ENCODE measurements at regions not wholly inside any gene's neighbourhood (a gene's known extent, or its start where the extent isn't known, plus 50 kb on each side); places are given as distances from the start of the nearest gene placed in this dataset.
"Not testable (repeated sequence)": the region's sequence is repeated elsewhere in the genome, so short reads cannot be mapped to it uniquely, and the experiment has no call there.

DNA sequence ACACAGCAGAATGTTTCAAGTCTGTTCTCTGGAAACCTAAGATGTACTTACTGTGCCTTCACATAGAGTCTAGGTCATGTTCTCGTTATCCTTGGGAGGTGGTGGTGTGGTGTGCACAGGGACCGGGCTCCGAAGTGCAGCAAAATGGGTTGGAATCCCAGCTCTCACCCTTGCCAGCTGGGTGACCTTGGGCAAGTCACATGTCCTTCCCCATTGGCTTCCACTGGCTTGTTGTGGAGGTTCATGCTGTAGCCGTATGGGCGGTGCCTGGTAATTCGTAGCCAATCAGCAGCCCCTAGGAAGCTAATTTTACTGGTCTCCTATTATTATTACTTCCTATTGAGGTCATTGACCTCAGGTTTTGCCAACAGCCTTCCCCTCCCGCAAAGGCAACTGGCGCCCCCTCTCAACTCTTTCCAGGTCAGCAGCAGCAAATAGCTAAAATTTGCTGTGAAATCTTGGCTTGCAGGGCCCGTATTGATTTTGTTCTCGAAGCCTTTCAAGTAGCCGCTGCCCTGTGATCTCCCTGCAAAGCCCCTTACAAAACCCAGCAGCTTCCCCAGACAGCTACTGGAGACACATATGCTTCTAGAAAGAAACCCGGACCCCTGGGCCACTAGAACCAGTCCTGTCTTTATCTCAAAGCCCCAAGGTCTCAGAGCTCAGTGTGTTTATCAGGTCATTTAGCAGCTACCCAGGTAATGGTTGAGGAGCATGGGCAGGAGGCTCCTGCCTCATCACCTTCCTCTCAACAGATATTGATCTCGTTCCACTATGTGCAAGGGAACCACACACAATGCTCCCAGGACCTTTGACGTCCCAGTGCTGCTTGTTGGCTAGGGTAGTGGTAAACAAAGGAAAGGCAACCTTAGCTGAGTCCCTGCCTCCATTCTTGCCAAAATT is 66.5 kb upstream of the SLC1A4 start:
- intact Hi-C loops (cut with DNase I): no loop called here
- WGBS: 88% methylated on average over 14 of the region's 14 CpGs
- DNase-seq (ENCODE audit: low spot score): no peak
- Histone ChIP-seq H3K4me1 (replicated peaks) (no peaks in the 10 kb centered on the region), H3K27ac (no peak overlapping the region), H3K4me3 (no peak overlapping the region), H3K27me3 (replicated peaks; ENCODE audit: insufficient read depth) (no peaks in the 10 kb centered on the region), H3K9me3 (no peaks in the 10 kb centered on the region), H3K36me3 (no peaks in the 10 kb centered on the region)
- TF ChIP-seq POLR2AphosphoS5 (IDR thresholded peaks at IDR 0.05) (no peak), POLR2A (IDR thresholded peaks at IDR 0.05) (no peak)
- TF ChIP-seq, protein P1, sequence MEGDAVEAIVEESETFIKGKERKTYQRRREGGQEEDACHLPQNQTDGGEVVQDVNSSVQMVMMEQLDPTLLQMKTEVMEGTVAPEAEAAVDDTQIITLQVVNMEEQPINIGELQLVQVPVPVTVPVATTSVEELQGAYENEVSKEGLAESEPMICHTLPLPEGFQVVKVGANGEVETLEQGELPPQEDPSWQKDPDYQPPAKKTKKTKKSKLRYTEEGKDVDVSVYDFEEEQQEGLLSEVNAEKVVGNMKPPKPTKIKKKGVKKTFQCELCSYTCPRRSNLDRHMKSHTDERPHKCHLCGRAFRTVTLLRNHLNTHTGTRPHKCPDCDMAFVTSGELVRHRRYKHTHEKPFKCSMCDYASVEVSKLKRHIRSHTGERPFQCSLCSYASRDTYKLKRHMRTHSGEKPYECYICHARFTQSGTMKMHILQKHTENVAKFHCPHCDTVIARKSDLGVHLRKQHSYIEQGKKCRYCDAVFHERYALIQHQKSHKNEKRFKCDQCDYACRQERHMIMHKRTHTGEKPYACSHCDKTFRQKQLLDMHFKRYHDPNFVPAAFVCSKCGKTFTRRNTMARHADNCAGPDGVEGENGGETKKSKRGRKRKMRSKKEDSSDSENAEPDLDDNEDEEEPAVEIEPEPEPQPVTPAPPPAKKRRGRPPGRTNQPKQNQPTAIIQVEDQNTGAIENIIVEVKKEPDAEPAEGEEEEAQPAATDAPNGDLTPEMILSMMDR (IDR thresholded peaks at IDR 0.05): no peak

- TF ChIP-seq, protein P1 (IDR thresholded peaks at IDR 0.05): no peak
- TF ChIP-seq POLR2AphosphoS5 (IDR thresholded peaks at IDR 0.05) (no peak), POLR2A (IDR thresholded peaks at IDR 0.05) (no peak)
- Histone ChIP-seq H3K27ac (no peak overlapping the region), H3K4me3 (no peak overlapping the region), H3K36me3 (no peaks in the 10 kb centered on the region), H3K27me3 (replicated peaks; ENCODE audit: insufficient read depth) (no peaks in the 10 kb centered on the region), H3K9me3 (no peaks in the 10 kb centered on the region), H3K4me1 (replicated peaks) (no peaks in the 10 kb centered on the region)
- no peak for DNase-seq (ENCODE audit: low spot score)
- intact Hi-C loops (cut with DNase I): no loop called here
- 89% methylated on average over 2 of the region's 2 CpGs for WGBS
Measured at GRCh38 chr2:64923385-64923710, 65.9 kb upstream of the SLC1A4 start.

DNA sequence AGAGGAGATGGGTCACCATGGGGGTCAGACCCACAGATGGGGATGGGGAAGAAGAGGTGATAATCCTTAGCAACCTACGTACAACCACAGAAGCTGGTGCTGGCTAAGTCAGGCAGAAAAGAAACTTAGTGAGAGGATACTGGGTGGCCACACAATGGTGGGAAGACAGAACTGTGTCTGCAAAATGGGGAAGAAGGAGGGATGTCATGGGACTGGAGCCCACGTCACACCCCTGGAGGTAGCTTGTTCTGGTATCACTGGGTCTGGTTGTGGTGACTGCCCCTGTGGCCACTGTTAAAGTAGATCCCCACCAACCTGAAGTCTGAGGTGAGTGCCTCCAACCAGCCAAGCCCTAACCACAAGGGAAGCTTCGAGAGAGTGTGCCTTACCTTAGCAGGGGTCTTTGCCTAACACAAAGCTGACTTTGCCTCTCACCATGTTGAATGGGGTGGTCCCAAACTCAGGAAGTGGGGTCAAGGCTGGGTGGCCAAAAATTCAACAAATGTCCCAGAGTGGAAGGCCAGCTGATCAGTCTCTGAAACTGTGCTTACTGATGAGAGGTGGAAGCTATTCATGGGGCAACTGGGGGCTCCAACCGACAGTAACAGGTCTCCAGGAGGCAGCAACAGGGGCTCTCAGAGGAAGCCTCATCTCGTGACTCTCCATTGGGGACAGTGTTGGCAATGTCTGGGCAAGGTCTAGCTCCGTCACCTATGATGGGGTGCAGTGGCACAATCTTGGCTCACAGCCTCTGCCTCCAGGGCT is 64.8 kb upstream of the SLC1A4 start:
- no peaks in the 10 kb centered on the region for H3K36me3 ChIP-seq
- H3K27ac ChIP-seq: no peak overlapping the region
- no peaks in the 10 kb centered on the region for H3K9me3 ChIP-seq
- TF ChIP-seq POLR2AphosphoS5 (IDR thresholded peaks at IDR 0.05): no peak
- TF ChIP-seq, protein P1 (IDR thresholded peaks at IDR 0.05): no peak
- TF ChIP-seq POLR2A (IDR thresholded peaks at IDR 0.05): no peak
- intact Hi-C loops (cut with DNase I): no loop called here
- H3K27me3 ChIP-seq (replicated peaks; ENCODE audit: insufficient read depth): no peaks in the 10 kb centered on the region
- no peak overlapping the region for H3K4me3 ChIP-seq
- H3K4me1 ChIP-seq (replicated peaks): no peaks in the 10 kb centered on the region
- no peak for DNase-seq (ENCODE audit: low spot score)
- 90% methylated on average over 6 of the region's 6 CpGs for WGBS

- intact Hi-C loops (cut with DNase I); H3K4me1 ChIP-seq (replicated peaks); H3K27ac ChIP-seq; H3K4me3 ChIP-seq; H3K9me3 ChIP-seq; DNase-seq (ENCODE audit: low spot score); H3K36me3 ChIP-seq; H3K27me3 ChIP-seq (replicated peaks; ENCODE audit: insufficient read depth): not testable (repeated sequence)
- 95% methylated on average over 2 of the region's 2 CpGs for WGBS
Measured at GRCh38 chr2:64925930-64926722, 63.1 kb upstream of the SLC1A4 start.

DNA sequence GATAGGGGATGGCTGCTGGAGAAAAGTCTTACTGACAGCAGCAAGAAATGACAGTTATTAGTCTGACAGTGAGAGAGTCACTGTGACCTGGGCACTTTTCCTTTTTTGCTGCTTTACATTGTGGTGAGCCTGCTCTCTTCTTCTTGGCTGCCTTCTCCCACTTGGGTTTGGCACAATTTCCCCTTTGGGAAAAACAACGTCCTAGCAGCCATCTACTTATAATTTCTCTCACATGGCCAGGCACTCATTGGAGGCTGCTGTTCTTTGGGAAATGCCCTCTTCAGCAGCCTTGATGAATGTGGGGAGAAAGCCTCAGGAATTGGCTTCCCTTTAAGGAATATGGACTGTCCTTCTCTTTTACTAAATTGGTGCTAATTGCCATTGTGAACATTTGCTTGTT is 60.4 kb upstream of the SLC1A4 start:
- TF ChIP-seq, protein P1 (IDR thresholded peaks at IDR 0.05): no peak
- no peak for TF ChIP-seq POLR2A (IDR thresholded peaks at IDR 0.05)
- TF ChIP-seq POLR2AphosphoS5 (IDR thresholded peaks at IDR 0.05): no peak
- H3K36me3 ChIP-seq: no peaks in the 10 kb centered on the region
- H3K27ac ChIP-seq: no peak overlapping the region
- H3K9me3 ChIP-seq: no peaks in the 10 kb centered on the region
- no peaks in the 10 kb centered on the region for H3K4me1 ChIP-seq (replicated peaks)
- WGBS: 20% methylated on average over 1 of the region's 1 CpG
- no peaks in the 10 kb centered on the region for H3K27me3 ChIP-seq (replicated peaks; ENCODE audit: insufficient read depth)
- intact Hi-C loops (cut with DNase I): no loop called here
- no peak overlapping the region for H3K4me3 ChIP-seq
- no peak for DNase-seq (ENCODE audit: low spot score)
